ENCODE measurements at regions not wholly inside any gene's neighbourhood (a gene's known extent, or its start where the extent isn't known, plus 50 kb on each side); places are given as distances from the start of the nearest gene placed in this dataset.

DNA sequence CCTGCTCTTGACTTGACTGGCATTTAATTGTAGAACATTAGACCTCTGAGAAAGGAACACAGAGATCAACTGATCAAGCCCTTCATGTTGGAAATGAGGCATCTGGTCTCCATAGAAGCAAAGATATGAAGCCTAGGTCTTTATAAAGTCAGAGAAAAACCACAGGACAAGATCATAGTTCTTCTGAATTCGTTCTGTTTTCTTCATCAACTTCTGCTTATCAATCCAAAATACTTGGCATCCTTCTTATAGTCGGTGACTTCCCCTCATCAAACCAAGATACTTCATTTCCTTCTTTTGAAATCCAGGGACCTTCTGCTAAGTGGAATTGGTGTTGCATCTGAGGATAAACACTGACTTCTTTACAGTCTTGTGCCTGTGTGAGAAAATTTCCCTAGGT lies 77.1 kb upstream of the PRKCQ start:
- ChIA-PET CTCF (ENCODE audit: low intra/inter-chr PET ratio, low total read pairs) (no interaction called here), POLR2A (no interaction called here)
- Histone ChIP-seq H3K4me1 (ENCODE audit: insufficient read depth, low read length) (no peaks in the 10 kb centered on the region), H2AFZ (ENCODE audit: low read length) (no peak overlapping the region), H3K9ac (ENCODE audit: insufficient read depth, low read depth, low read length) (no peak overlapping the region), H3K4me3 (replicated peaks in 1 of 3; ENCODE audit: insufficient read depth in 1 of 3, low read depth in 2 of 3, low read length in 3 of 3) (no peak overlapping the region), H3K9me3 (ENCODE audit: low read length) (no peaks in the 10 kb centered on the region), H3K79me2 (ENCODE audit: insufficient read depth, low read length) (no peaks in the 10 kb centered on the region), H3K36me3 (replicated peaks in 1 of 2; ENCODE audit: control insufficient read depth in 1 of 2, insufficient read depth in 2 of 2, low read length in 2 of 2) (no peaks in the 10 kb centered on the region), H4K20me1 (ENCODE audit: insufficient read depth, low read length) (no peaks in the 10 kb centered on the region), H3K27ac (ENCODE audit: extremely low read length, insufficient read depth, low read length) (no peak overlapping the region), H3K27me3 (ENCODE audit: control insufficient read depth in 1 of 2, insufficient read depth in 2 of 2, low read length in 2 of 2) (no peaks in the 10 kb centered on the region), H3K4me2 (ENCODE audit: low read depth, low read length) (no peak overlapping the region)
- DNase-seq (ENCODE audit: low spot score) (no peak), FAIRE-seq (no peak), ATAC-seq (no peak)
- intact Hi-C loops (cut with micrococcal nuclease; ENCODE audit: unreplicated experiment) (no loop called here), in situ Hi-C loops (cut with HindIII; ENCODE audit: extremely low pct_ligation_motif_present, low pct_unique_long_range_greater_than_20kb) (no loop called here)
- WGBS (ENCODE audit: low lambda C conversion rate): 3% methylated on average over 2 of the region's 2 CpGs
- no TSS peak for BruUV-seq (replicated peaks)
- no peak for TF ChIP-seq ZNF318 (CRISPR knock-in tag; IDR thresholded peaks at IDR 0.05)
- no peak for TF ChIP-seq ZNF12 (CRISPR knock-in tag; IDR thresholded peaks at IDR 0.05)
- no peak for TF ChIP-seq HMG20A (CRISPR knock-in tag; IDR thresholded peaks at IDR 0.05; ENCODE audit: borderline replicate concordance)
- no peak for TF ChIP-seq SIX4 (CRISPR knock-in tag; IDR thresholded peaks at IDR 0.05)
